Fibroblast of lung (primary cell): ENCODE measurements at regions not wholly inside any gene's neighbourhood (a gene's known extent, or its start where the extent isn't known, plus 50 kb on each side); places are given as distances from the start of the nearest gene placed in this dataset.
A peak's percentile ranks its signal among the peaks of the same experiment; 100 is the strongest.

Experiments used
- DNase-seq, 2 donors: peaks; one replicate each; pipeline versions ENCODE4 v3.0.0 to v3.0.0-alpha.2; 2010; ENCODE audit warnings: low read depth in 2 of 2
- H2AFZ ChIP-seq: 2 replicates; pipeline ENCODE4 v1.5.1; 2012; ENCODE audit warnings: low read length, control low read depth, inconsistent platforms
- H3K27ac ChIP-seq: 2 replicates; pipeline ENCODE4 v1.5.1; 2011; ENCODE audit warnings: low read length, control low read depth; ENCODE audit not compliant: insufficient read depth
- H3K27me3 ChIP-seq: 2 replicates; pipeline ENCODE4 v1.5.1; 2011; ENCODE audit warnings: mild to moderate bottlenecking, low read length; ENCODE audit not compliant: control insufficient read depth, insufficient read depth
- H3K36me3 ChIP-seq: 2 replicates; pipeline ENCODE4 v1.5.1; 2011; ENCODE audit warnings: low read length; ENCODE audit not compliant: control insufficient read depth, insufficient read depth
- H3K4me1 ChIP-seq: 2 replicates; pipeline ENCODE4 v1.5.1; 2011; ENCODE audit warnings: low read length; ENCODE audit not compliant: control insufficient read depth, insufficient read depth; ENCODE audit errors: extremely low read depth
- H3K4me2 ChIP-seq: 2 replicates; pipeline ENCODE4 v1.5.1; 2011; ENCODE audit warnings: low read length, control low read depth; ENCODE audit not compliant: insufficient read depth; ENCODE audit errors: extremely low read depth
- H3K4me3 ChIP-seq, 4 experiments: fragments of 200-600 bp in 1 of 4; sonication (generic) in 1 of 4; replicated peaks in 1 of 4; 2 replicates each; pipeline ENCODE4 v1.5.1; 2011 to 2016; ENCODE audit warnings: low read length in 4 of 4, low read depth in 3 of 4, mild to moderate bottlenecking in 3 of 4, control low read depth in 2 of 4, inconsistent platforms in 1 of 4, mixed read lengths in 1 of 4; ENCODE audit not compliant: insufficient read depth in 1 of 4; ENCODE audit errors: control extremely low read depth in 1 of 4
- H3K79me2 ChIP-seq: 2 replicates; pipeline ENCODE4 v1.5.1; 2012; ENCODE audit warnings: mild to moderate bottlenecking, low read length, inconsistent platforms; ENCODE audit not compliant: control insufficient read depth, insufficient read depth
- H3K9ac ChIP-seq: 2 replicates; pipeline ENCODE4 v1.5.1; 2011; ENCODE audit warnings: mild to moderate bottlenecking, low read length, control low read depth; ENCODE audit not compliant: insufficient read depth
- H3K9me3 ChIP-seq: 2 replicates; pipeline ENCODE4 v1.5.1; 2012; ENCODE audit warnings: low read depth, low read length; ENCODE audit not compliant: control insufficient read depth, insufficient read depth
- H4K20me1 ChIP-seq: 2 replicates; pipeline ENCODE4 v1.5.1; 2011; ENCODE audit warnings: low read length; ENCODE audit not compliant: control insufficient read depth, insufficient read depth; ENCODE audit errors: extremely low read depth
- CTCF ChIP-seq, 2 donors: IDR thresholded peaks in 1 of 2; conservative IDR thresholded peaks in 1 of 2; 1 replicate in 1 of 2; 2 replicates in 1 of 2; pipeline ENCODE4 v1.5.1; 2011 to 2012; ENCODE audit warnings: low read length in 2 of 2, control low read depth in 1 of 2, inconsistent platforms in 1 of 2, low read depth in 1 of 2, mild to moderate bottlenecking in 1 of 2
- EZH2 ChIP-seq: IDR thresholded peaks from 2 replicates; pipeline ENCODE4 v1.5.1; 2012; ENCODE audit warnings: low read length, control low read depth, mild to moderate bottlenecking; ENCODE audit errors: missing control alignments

- peaks cover 2% of the 10 kb centered on the region for H3K4me1 ChIP-seq
- no peaks in the 10 kb centered on the region for H4K20me1 ChIP-seq
- H3K9me3 ChIP-seq: no peaks in the 10 kb centered on the region
- no peaks in the 10 kb centered on the region for H3K79me2 ChIP-seq
- H3K9ac ChIP-seq: no peak overlapping the region
- no peak overlapping the region for H2AFZ ChIP-seq
- H3K4me3 ChIP-seq: no peak overlapping the region
- no peak for DNase-seq
- no peak overlapping the region for H3K4me2 ChIP-seq
- H3K36me3 ChIP-seq: no peaks in the 10 kb centered on the region
- no peak for TF ChIP-seq CTCF (conservative IDR thresholded peaks at IDR 0.05 in 1 of 2, IDR thresholded peaks at IDR 0.05 in 1 of 2; ENCODE audit: low read depth in 1 of 2, low read length in 2 of 2)
- TF ChIP-seq EZH2: no peak
- H3K27ac ChIP-seq: no peak overlapping the region
- no peaks in the 10 kb centered on the region for H3K27me3 ChIP-seq
These were observed 105.1 kb upstream of the STT3B start for GRCh38 chr3:31427623-31428022.

- H3K9me3 ChIP-seq: no peaks in the 10 kb centered on the region
- no peaks in the 10 kb centered on the region for H4K20me1 ChIP-seq
- no peaks in the 10 kb centered on the region for H3K4me1 ChIP-seq
- no peaks in the 10 kb centered on the region for H3K79me2 ChIP-seq
- no peak overlapping the region for H3K27ac ChIP-seq
- no peaks in the 10 kb centered on the region for H3K36me3 ChIP-seq
- no peak overlapping the region for H3K9ac ChIP-seq
- H3K4me3 ChIP-seq: no peak overlapping the region
- no peak overlapping the region for H2AFZ ChIP-seq
- no peak for DNase-seq
- no peak overlapping the region for H3K4me2 ChIP-seq
- no peaks in the 10 kb centered on the region for H3K27me3 ChIP-seq
- no peak for TF ChIP-seq CTCF (conservative IDR thresholded peaks at IDR 0.05 in 1 of 2, IDR thresholded peaks at IDR 0.05 in 1 of 2; ENCODE audit: low read depth in 1 of 2, low read length in 2 of 2)
- TF ChIP-seq EZH2: no peak
These were observed 101.4 kb upstream of the STT3B start for GRCh38 chr3:31431321-31431720.

- no peaks in the 10 kb centered on the region for H3K9me3 ChIP-seq
- no peak overlapping the region for H3K27ac ChIP-seq
- H4K20me1 ChIP-seq: no peaks in the 10 kb centered on the region
- no peak overlapping the region for H3K9ac ChIP-seq
- no peaks in the 10 kb centered on the region for H3K79me2 ChIP-seq
- no peak overlapping the region for H3K4me2 ChIP-seq
- H2AFZ ChIP-seq: no peak overlapping the region
- no peaks in the 10 kb centered on the region for H3K27me3 ChIP-seq
- no peak overlapping the region for H3K4me3 ChIP-seq
- H3K36me3 ChIP-seq: no peaks in the 10 kb centered on the region
- peak; percentile 21 to 42 for DNase-seq
- TF ChIP-seq EZH2 (no peak), CTCF (conservative IDR thresholded peaks at IDR 0.05 in 1 of 2, IDR thresholded peaks at IDR 0.05 in 1 of 2; ENCODE audit: low read depth in 1 of 2, low read length in 2 of 2) (no peak)
- no peaks in the 10 kb centered on the region for H3K4me1 ChIP-seq
These were observed 99.6 kb upstream of the STT3B start for GRCh38 chr3:31432897-31433678.
